GM12891 (cell line): ENCODE measurements at regions not wholly inside any gene's neighbourhood (a gene's known extent, or its start where the extent isn't known, plus 50 kb on each side); places are given as distances from the start of the nearest gene placed in this dataset.

Experiments used
- PAX5 ChIP-seq: IDR thresholded peaks from 2 replicates; pipeline ENCODE4 v1.6.1; 2011; ENCODE audit warnings: low read length, moderate library complexity, mild to moderate bottlenecking; ENCODE audit not compliant: insufficient read depth, severe bottlenecking
- POLR2A ChIP-seq: IDR thresholded peaks from 2 replicates; pipeline ENCODE4 v1.6.1; 2011; ENCODE audit warnings: low read depth, low read length, control low read depth
- POLR2AphosphoS5 ChIP-seq: IDR thresholded peaks from 2 replicates; pipeline ENCODE4 v1.6.1; 2011; ENCODE audit warnings: low read depth, low read length, control low read depth
- SPI1 ChIP-seq: IDR thresholded peaks from 2 replicates; pipeline ENCODE4 v1.6.1; 2011; ENCODE audit warnings: low read depth, low read length, control low read depth
- TAF1 ChIP-seq: IDR thresholded peaks from 2 replicates; pipeline ENCODE4 v1.6.1; 2011; ENCODE audit warnings: low read depth, low read length, control low read depth

DNA sequence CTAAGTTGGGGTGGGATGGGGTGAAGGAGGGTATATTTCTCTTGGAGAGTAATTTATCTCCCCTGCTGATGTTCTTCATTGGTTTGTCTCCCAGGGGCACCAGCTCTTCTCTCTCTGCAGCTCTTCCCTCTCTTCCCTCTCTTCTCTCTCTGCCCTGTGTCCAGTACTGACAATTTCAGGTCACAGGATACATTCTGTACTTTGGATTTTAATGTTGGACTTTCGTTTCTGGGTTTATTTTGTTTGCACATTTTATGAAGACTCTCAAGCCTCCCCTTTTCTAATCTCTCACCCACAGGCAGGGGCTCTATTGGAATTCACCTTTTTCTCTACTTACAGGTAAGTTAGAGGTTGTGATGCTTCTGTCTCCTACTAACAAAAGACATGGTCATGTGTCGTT, 165.5 kb downstream of the CPEB2 start:
- no peak for TF ChIP-seq POLR2AphosphoS5
- TF ChIP-seq POLR2A, result no peak
- TF ChIP-seq TAF1, result no peak
- no peak for TF ChIP-seq SPI1
- no peak for TF ChIP-seq PAX5
